ENCODE measurements at regions not wholly inside any gene's neighbourhood (a gene's known extent, or its start where the extent isn't known, plus 50 kb on each side); places are given as distances from the start of the nearest gene placed in this dataset.

DNA sequence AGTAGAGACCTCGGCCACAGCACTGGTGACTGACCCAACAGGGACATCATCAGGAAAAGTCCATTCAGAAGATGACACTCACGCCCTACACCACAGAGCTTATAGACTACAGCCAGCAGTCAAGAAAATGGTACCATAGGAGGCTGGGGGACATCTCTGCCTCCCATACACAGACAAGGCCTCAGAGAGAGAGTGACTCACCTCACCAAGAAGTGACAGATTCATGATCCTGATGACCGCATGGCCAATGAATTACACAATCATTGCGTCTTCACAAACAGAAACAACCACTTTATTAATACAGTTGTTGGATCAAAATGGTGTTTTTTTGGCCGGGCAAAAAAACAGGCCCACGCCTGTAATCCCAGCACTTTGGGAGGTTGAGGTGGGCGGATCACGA lies 260.8 kb upstream of the TSHZ3 start:
- H3K4me1 Mint-ChIP-seq (ENCODE audit: unreplicated experiment): peaks cover 4% of the 10 kb centered on the region
- peaks cover 2% of the 10 kb centered on the region for H3K27me3 Mint-ChIP-seq (ENCODE audit: unreplicated experiment)
- no peaks in the 10 kb centered on the region for H3K36me3 Mint-ChIP-seq (ENCODE audit: low read depth, unreplicated experiment)
- H3K27ac Mint-ChIP-seq (ENCODE audit: unreplicated experiment): no peak overlapping the region
- no peak overlapping the region for H3K4me3 Mint-ChIP-seq (ENCODE audit: unreplicated experiment)
- TF ChIP-seq CTCF (IDR thresholded peaks at IDR 0.05; ENCODE audit: unreplicated experiment): no peak
- no peaks in the 10 kb centered on the region for H3K9me3 Mint-ChIP-seq (ENCODE audit: unreplicated experiment)
- no peak for DNase-seq (ENCODE audit: low spot score)

- Mint-ChIP-seq H3K27ac (ENCODE audit: unreplicated experiment) (no peak overlapping the region), H3K4me1 (ENCODE audit: unreplicated experiment) (peaks cover 4% of the 10 kb centered on the region), H3K4me3 (ENCODE audit: unreplicated experiment) (no peak overlapping the region), H3K9me3 (ENCODE audit: unreplicated experiment) (no peaks in the 10 kb centered on the region), H3K27me3 (ENCODE audit: unreplicated experiment) (peaks cover 2% of the 10 kb centered on the region), H3K36me3 (ENCODE audit: low read depth, unreplicated experiment) (no peaks in the 10 kb centered on the region)
- no peak for DNase-seq (ENCODE audit: low spot score)
- no peak for TF ChIP-seq CTCF (IDR thresholded peaks at IDR 0.05; ENCODE audit: unreplicated experiment)
Measured at GRCh38 chr19:31611046-31611877, 262.0 kb upstream of the TSHZ3 start.

DNA sequence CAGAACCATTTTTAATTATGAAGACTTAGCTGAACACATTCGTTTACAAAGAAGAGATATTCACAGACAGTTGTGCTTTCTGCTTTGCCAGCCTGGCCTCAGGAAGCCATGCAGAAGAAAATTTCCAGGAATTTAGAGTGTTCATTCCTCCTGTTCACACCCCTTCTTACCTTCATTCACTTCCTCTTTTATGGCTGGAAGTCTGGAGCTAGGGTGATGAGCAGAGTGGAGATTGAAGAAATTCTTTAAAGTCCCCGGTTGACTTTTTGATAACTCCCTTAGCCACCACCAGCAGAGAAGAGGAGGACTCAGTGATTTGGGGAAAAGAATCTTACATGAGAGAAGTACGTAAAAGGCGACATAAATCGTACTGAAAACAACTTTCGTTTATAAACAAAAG lies 263.6 kb upstream of the TSHZ3 start:
- H3K4me3 Mint-ChIP-seq (ENCODE audit: unreplicated experiment): no peak overlapping the region
- H3K36me3 Mint-ChIP-seq (ENCODE audit: low read depth, unreplicated experiment): no peaks in the 10 kb centered on the region

GRCh38 chr19:31613683-31614219 lies 264.5 kb upstream of the TSHZ3 start:
- peak; percentile 6 for DNase-seq (ENCODE audit: low spot score)
- H3K27me3 Mint-ChIP-seq (ENCODE audit: unreplicated experiment): peaks cover 2% of the 10 kb centered on the region
- no peaks in the 10 kb centered on the region for H3K36me3 Mint-ChIP-seq (ENCODE audit: low read depth, unreplicated experiment)
- peaks cover 4% of the 10 kb centered on the region for H3K4me1 Mint-ChIP-seq (ENCODE audit: unreplicated experiment)
- H3K4me3 Mint-ChIP-seq (ENCODE audit: unreplicated experiment): no peak overlapping the region
- no peaks in the 10 kb centered on the region for H3K9me3 Mint-ChIP-seq (ENCODE audit: unreplicated experiment)
- TF ChIP-seq CTCF (IDR thresholded peaks at IDR 0.05; ENCODE audit: unreplicated experiment): no peak
- H3K27ac Mint-ChIP-seq (ENCODE audit: unreplicated experiment): no peak overlapping the region

More for the DNA sequence above, 263.6 kb upstream of the TSHZ3 start:
- no peak overlapping the region for H3K27ac Mint-ChIP-seq (ENCODE audit: unreplicated experiment)
- peaks cover 2% of the 10 kb centered on the region for H3K27me3 Mint-ChIP-seq (ENCODE audit: unreplicated experiment)
- TF ChIP-seq CTCF (IDR thresholded peaks at IDR 0.05; ENCODE audit: unreplicated experiment): no peak
- peaks cover 4% of the 10 kb centered on the region for H3K4me1 Mint-ChIP-seq (ENCODE audit: unreplicated experiment)
- no peaks in the 10 kb centered on the region for H3K9me3 Mint-ChIP-seq (ENCODE audit: unreplicated experiment)
- DNase-seq (ENCODE audit: low spot score): no peak

GRCh38 chr19:31616031-31616430 lies 266.8 kb upstream of the TSHZ3 start:
- H3K27ac Mint-ChIP-seq (ENCODE audit: unreplicated experiment): no peak overlapping the region
- H3K9me3 Mint-ChIP-seq (ENCODE audit: unreplicated experiment): no peaks in the 10 kb centered on the region
- peaks cover 4% of the 10 kb centered on the region for H3K4me1 Mint-ChIP-seq (ENCODE audit: unreplicated experiment)
- DNase-seq (ENCODE audit: low spot score): no peak
- no peak overlapping the region for H3K4me3 Mint-ChIP-seq (ENCODE audit: unreplicated experiment)
- TF ChIP-seq CTCF (IDR thresholded peaks at IDR 0.05; ENCODE audit: unreplicated experiment): no peak
- no peaks in the 10 kb centered on the region for H3K36me3 Mint-ChIP-seq (ENCODE audit: low read depth, unreplicated experiment)
- H3K27me3 Mint-ChIP-seq (ENCODE audit: unreplicated experiment): no peaks in the 10 kb centered on the region

All from endothelial cell (in vitro differentiated cells).